Left renal cortex interstitium (tissue), 4 donors: ENCODE measurements at regions not wholly inside any gene's neighbourhood (a gene's known extent, or its start where the extent isn't known, plus 50 kb on each side); places are given as distances from the start of the nearest gene placed in this dataset.

Experiments used
- DNase-seq, 4 donors: peaks; one replicate each; pipeline ENCODE4 v3.0.0-alpha.2; 2013; ENCODE audit warnings: low read depth in 4 of 4, low spot score in 2 of 4, missing footprints in 1 of 4

GRCh38 chr18:56386856-56387255 is 251.5 kb downstream of the TXNL1 start:
- no peak for DNase-seq

- DNase-seq, result no peak
Observed at GRCh38 chr18:56383349-56383748, 255.0 kb downstream of the TXNL1 start.

- DNase-seq, result no peak
Observed at GRCh38 chr18:56382541-56382940, 255.9 kb downstream of the TXNL1 start.

GRCh38 chr18:56381196-56381595 is 257.2 kb downstream of the TXNL1 start:
- no peak for DNase-seq

- no peak for DNase-seq
Observed at GRCh38 chr18:56380685-56381084, 257.7 kb downstream of the TXNL1 start.

- no peak for DNase-seq
Observed at GRCh38 chr18:56379256-56379655, 259.1 kb downstream of the TXNL1 start.

- DNase-seq, result no peak
Observed at GRCh38 chr18:56377231-56377630, 261.2 kb downstream of the TXNL1 start.

- DNase-seq, result no peak
Observed at GRCh38 chr18:56374007-56374655, 264.3 kb downstream of the TXNL1 start.

- no peak for DNase-seq
Observed at GRCh38 chr18:56373601-56374000, 264.8 kb downstream of the TXNL1 start.

- no peak for DNase-seq
Observed at GRCh38 chr18:56368066-56368465, 270.3 kb downstream of the TXNL1 start.

GRCh38 chr18:56358608-56359280 is 279.6 kb downstream of the TXNL1 start:
- no peak for DNase-seq

GRCh38 chr18:56353663-56354260 is 284.6 kb downstream of the TXNL1 start:
- DNase-seq, result no peak

- DNase-seq, result no peak
Observed at GRCh38 chr18:56351911-56352500, 286.4 kb downstream of the TXNL1 start.

GRCh38 chr18:56337507-56337906 is 300.9 kb downstream of the TXNL1 start:
- DNase-seq, result no peak

- DNase-seq, result no peak
Observed at GRCh38 chr18:56333839-56334238, 304.6 kb downstream of the TXNL1 start.

GRCh38 chr18:56333146-56333545 is 305.2 kb downstream of the TXNL1 start:
- no peak for DNase-seq

- DNase-seq, result no peak
Observed at GRCh38 chr18:56332371-56332770, 306.0 kb downstream of the TXNL1 start.

GRCh38 chr18:56330366-56331110 is 307.9 kb downstream of the TXNL1 start:
- no peak for DNase-seq

GRCh38 chr18:56329536-56329935 is 308.9 kb downstream of the TXNL1 start:
- no peak for DNase-seq

- DNase-seq, result no peak
Observed at GRCh38 chr18:56327191-56327885, 311.1 kb downstream of the TXNL1 start.
